Heart left ventricle (tissue), 16 donors: ENCODE measurements at regions not wholly inside any gene's neighbourhood (a gene's known extent, or its start where the extent isn't known, plus 50 kb on each side); places are given as distances from the start of the nearest gene placed in this dataset.

ENCODE experiments used
- ATAC-seq, 4 donors: fragments of 200-7000 bp; cut with Tn5 transposase; one replicate each; pipeline ENCODE4 v1.9.1; 2020 to 2022; ENCODE audit warnings: moderate library complexity in 4 of 4, mild to moderate bottlenecking in 3 of 4, moderate number of reproducible peaks in 1 of 4
- DNase-seq, 5 donors: peaks; one replicate each; pipeline ENCODE4 v3.0.0-alpha.2; 2020
- H3K27ac ChIP-seq, 12 donors: fragments of 200-600 bp; sonication (generic) in 4 of 12; one replicate each; pipeline versions ENCODE4 v1.5.0 to v1.8.0; 2016 to 2022; ENCODE audit warnings: mild to moderate bottlenecking in 2 of 12
- H3K27me3 ChIP-seq, 9 donors: fragments of 200-600 bp; sonication (generic) in 2 of 9; one replicate each; pipeline versions ENCODE4 v1.5.1 to v1.8.0; 2016 to 2022; ENCODE audit warnings: mild to moderate bottlenecking in 3 of 9
- H3K36me3 ChIP-seq, 9 donors: fragments of 200-600 bp; sonication (generic) in 2 of 9; one replicate each; pipeline versions ENCODE4 v1.5.0 to v1.8.0; 2018 to 2022; ENCODE audit warnings: mild to moderate bottlenecking in 2 of 9
- H3K4me1 ChIP-seq, 12 donors: fragments of 200-600 bp; sonication (generic) in 4 of 12; one replicate each; pipeline versions ENCODE4 v1.5.0 to v1.8.0; 2016 to 2022; ENCODE audit warnings: mild to moderate bottlenecking in 3 of 12
- H3K4me3 ChIP-seq, 12 donors: fragments of 200-600 bp; sonication (generic) in 4 of 12; one replicate each; pipeline versions ENCODE4 v1.5.0 to v1.8.0; 2017 to 2022; ENCODE audit warnings: mild to moderate bottlenecking in 9 of 12, moderate library complexity in 4 of 12
- H3K9me3 ChIP-seq, 12 donors: fragments of 200-600 bp; sonication (generic) in 4 of 12; one replicate each; pipeline versions ENCODE4 v1.5.0 to v1.8.0; 2016 to 2022; ENCODE audit warnings: mild to moderate bottlenecking in 1 of 12
- CTCF ChIP-seq, 12 donors: fragments of 200-600 bp; sonication (generic) in 4 of 12; IDR thresholded peaks; one replicate each; pipeline versions ENCODE4 v1.5.0 to v1.8.0; 2018 to 2022; ENCODE audit warnings: antibody characterized with exemption in 12 of 12, mild to moderate bottlenecking in 5 of 12
- POLR2A ChIP-seq, 2 donors: fragments of 450-650 bp; IDR thresholded peaks; one replicate each; pipeline ENCODE4 v1.6.1; 2017; ENCODE audit warnings: antibody characterized with exemption in 2 of 2, mild to moderate bottlenecking in 2 of 2, moderate library complexity in 2 of 2
- WGBS, 4 donors: extraction: QIAGEN DNeasy Blood & Tissue Kit in 2 of 4; methylation state at CpG; one replicate each; pipeline versions ENCODE4 v1.1.5 to v1.1.7; 2013 to 2018; 5-methylcytosine and 5-hydroxymethylcytosine counted together
- intact Hi-C, 10 donors: fragments of 100-400 bp; cut with DNase I; formaldehyde crosslinking; loops; one replicate each; pipeline versions ENCODE4 v1.11.1 to v1.14.2; 2022
- donor health status: ischemic (EF 13 %, LVEDD 7.1; RV severe dilation, severe dysfunction).
- donor health status: healthy with polysubstance abuse.
- donor health status: DM: no; HTN: yes; CAD: no.
- donor health status: DM: no; HTN: no; CAD: no.
- donor health status: ischemic (EF 25% LVEDD 6.9; RV normal size, moderate dysfunction).
- donor health status: ischemic (EF 25% LVEDD 5.7; RV mildly dilated, moderate dysfunction).
- donor health status: healthy.
- donor health status: DM: yes; HTN: yes; CAD: no.
- donor health status: ischemic (EF 35%, LVEDD 5.7; RV mildly dilated, moderate dysfunction).
- donor health status: nonischemic (EF 11% LVEDD 7.7; RV severe dilation, severe dysfunction).
- donor health status: DM: yes; HTN: yes; CAD: no.
- donor health status: PGD.
- donor health status: ischemic (EF 29% LVEDD 5.4; RV normal size, mild dysfunction).
- donor health status: nonischemic (EF 23%, LVEDD 6.1; RV moderate dilation, normal function).

GRCh38 chr18:67600181-67601180 is 84.0 kb upstream of the DSEL start:
- Histone ChIP-seq H3K4me3 (no peak overlapping the region), H3K27ac (peak overlapping the region in 3 of 12 donors; percentile 18 to 36 (median 34)), H3K9me3 (peaks cover 0 to 25% (median 0%) of the 10 kb centered on the region in 12 donors), H3K36me3 (no peaks in the 10 kb centered on the region), H3K4me1 (peaks cover 0 to 8% (median 0%) of the 10 kb centered on the region in 12 donors), H3K27me3 (no peaks in the 10 kb centered on the region)
- ATAC-seq (no peak), DNase-seq (no peak)
- no peak for TF ChIP-seq CTCF (IDR thresholded peaks at IDR 0.05)
- TF ChIP-seq POLR2A (IDR thresholded peaks at IDR 0.05) = no peak
- 42 to 45% (median 44%) methylated on average over 7 of the region's 7 CpGs for WGBS, 4 donors
- intact Hi-C loops = no loop called here

GRCh38 chr18:67599277-67599676 is 82.8 kb upstream of the DSEL start:
- peaks cover 0 to 25% (median 0%) of the 10 kb centered on the region in 12 donors for H3K9me3 ChIP-seq
- no peaks in the 10 kb centered on the region for H3K27me3 ChIP-seq
- TF ChIP-seq CTCF (IDR thresholded peaks at IDR 0.05) = no peak
- no peak for TF ChIP-seq POLR2A (IDR thresholded peaks at IDR 0.05)
- H3K27ac ChIP-seq = no peak overlapping the region
- no peak overlapping the region for H3K4me3 ChIP-seq
- H3K4me1 ChIP-seq = peaks cover 0 to 8% (median 0%) of the 10 kb centered on the region in 12 donors
- no peak for ATAC-seq
- H3K36me3 ChIP-seq = no peaks in the 10 kb centered on the region
- intact Hi-C loops = no loop called here
- DNase-seq = no peak
- WGBS, 4 donors = 57 to 60% (median 58%) methylated on average over 2 of the region's 2 CpGs

- TF ChIP-seq POLR2A (IDR thresholded peaks at IDR 0.05) (no peak), CTCF (IDR thresholded peaks at IDR 0.05) (no peak)
Measured at GRCh38 chr18:67597759-67598158, 81.2 kb upstream of the DSEL start.

GRCh38 chr18:67596003-67596402 is 79.5 kb upstream of the DSEL start:
- Histone ChIP-seq H3K4me3 (no peak overlapping the region), H3K27me3 (no peaks in the 10 kb centered on the region), H3K9me3 (peaks cover 0 to 11% (median 0%) of the 10 kb centered on the region in 12 donors), H3K4me1 (peaks cover 0 to 8% (median 0%) of the 10 kb centered on the region in 12 donors), H3K27ac (no peak overlapping the region), H3K36me3 (no peaks in the 10 kb centered on the region)
- intact Hi-C loops = no loop called here
- 85 to 97% (median 96%) methylated on average over 1 of the region's 1 CpG for WGBS, 4 donors
- ATAC-seq = no peak
- DNase-seq = no peak
- TF ChIP-seq CTCF (IDR thresholded peaks at IDR 0.05) = no peak
- TF ChIP-seq POLR2A (IDR thresholded peaks at IDR 0.05) = no peak

More at GRCh38 chr18:67597759-67598158, 81.2 kb upstream of the DSEL start:
- H3K27me3 ChIP-seq = no peaks in the 10 kb centered on the region
- H3K4me1 ChIP-seq = peaks cover 0 to 8% (median 0%) of the 10 kb centered on the region in 12 donors
- intact Hi-C loops = no loop called here
- no peak overlapping the region for H3K27ac ChIP-seq
- peaks cover 0 to 23% (median 0%) of the 10 kb centered on the region in 12 donors for H3K9me3 ChIP-seq
- ATAC-seq = no peak
- DNase-seq = no peak
- WGBS, 4 donors = 66 to 87% (median 72%) methylated on average over 2 of the region's 2 CpGs
- no peaks in the 10 kb centered on the region for H3K36me3 ChIP-seq
- H3K4me3 ChIP-seq = no peak overlapping the region
